ENCODE measurements at regions not wholly inside any gene's neighbourhood (a gene's known extent, or its start where the extent isn't known, plus 50 kb on each side); places are given as distances from the start of the nearest gene placed in this dataset.

- DNase-seq = no peak
These were observed 682.0 kb upstream of the RAB6C start for GRCh38 chr2:129297430-129297829.

- no peak for DNase-seq
These were observed 680.1 kb upstream of the RAB6C start for GRCh38 chr2:129299338-129299737.

- DNase-seq = no peak
These were observed 679.7 kb upstream of the RAB6C start for GRCh38 chr2:129299756-129300155.

GRCh38 chr2:129300456-129300855 is 679.0 kb upstream of the RAB6C start:
- no peak for DNase-seq

- no peak for DNase-seq
These were observed 678.0 kb upstream of the RAB6C start for GRCh38 chr2:129301431-129301913.

- no peak for DNase-seq
These were observed 677.4 kb upstream of the RAB6C start for GRCh38 chr2:129302106-129302505.

- DNase-seq = no peak
These were observed 676.8 kb upstream of the RAB6C start for GRCh38 chr2:129302561-129303183.

- no peak for DNase-seq
These were observed 665.3 kb upstream of the RAB6C start for GRCh38 chr2:129314120-129314519.

- DNase-seq = no peak
These were observed 660.7 kb upstream of the RAB6C start for GRCh38 chr2:129318581-129319421.

GRCh38 chr2:129319422-129319717 is 660.1 kb upstream of the RAB6C start:
- DNase-seq = no peak

- no peak for DNase-seq
These were observed 659.2 kb upstream of the RAB6C start for GRCh38 chr2:129320288-129320687.

- no peak for DNase-seq
These were observed 655.1 kb upstream of the RAB6C start for GRCh38 chr2:129324349-129324748.

GRCh38 chr2:129325151-129325550 is 654.3 kb upstream of the RAB6C start:
- DNase-seq = no peak

GRCh38 chr2:129329574-129329973 is 649.9 kb upstream of the RAB6C start:
- no peak for DNase-seq

GRCh38 chr2:129330504-129330903 is 649.0 kb upstream of the RAB6C start:
- no peak for DNase-seq

GRCh38 chr2:129331638-129332037 is 647.8 kb upstream of the RAB6C start:
- no peak for DNase-seq

GRCh38 chr2:129334128-129334527 is 645.3 kb upstream of the RAB6C start:
- no peak for DNase-seq

- DNase-seq = no peak
These were observed 644.6 kb upstream of the RAB6C start for GRCh38 chr2:129334696-129335410.

GRCh38 chr2:129336276-129336675 is 643.2 kb upstream of the RAB6C start:
- no peak for DNase-seq

- no peak for DNase-seq
These were observed 642.4 kb upstream of the RAB6C start for GRCh38 chr2:129337076-129337475.

- no peak for DNase-seq
These were observed 633.9 kb upstream of the RAB6C start for GRCh38 chr2:129345540-129345939.

GRCh38 chr2:129347486-129348217 is 631.8 kb upstream of the RAB6C start:
- DNase-seq = no peak

GRCh38 chr2:129354631-129355030 is 624.8 kb upstream of the RAB6C start:
- no peak for DNase-seq
